ENCODE measurements at regions not wholly inside any gene's neighbourhood (a gene's known extent, or its start where the extent isn't known, plus 50 kb on each side); places are given as distances from the start of the nearest gene placed in this dataset.

DNA sequence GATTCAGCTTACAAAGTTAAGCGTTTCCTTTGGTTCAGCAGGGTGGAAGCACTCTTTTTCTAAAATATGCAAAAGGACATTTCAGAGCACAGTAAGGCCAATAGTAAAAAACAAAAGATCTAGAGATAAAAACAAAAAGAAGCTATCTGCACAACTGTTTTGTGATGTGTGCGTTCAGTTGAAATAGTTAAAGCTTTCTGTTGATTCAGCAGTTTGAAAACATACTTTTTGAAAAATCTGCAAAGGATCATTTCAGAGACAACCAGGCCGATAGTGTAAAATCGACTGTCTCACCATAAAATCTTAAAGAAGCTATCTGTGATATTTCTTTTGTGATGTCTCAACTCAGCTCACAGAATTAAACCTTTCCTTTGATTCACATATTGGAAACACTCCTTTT is 300.0 kb upstream of the ALG10B start (continued):
- TF ChIP-seq, protein P1, sequence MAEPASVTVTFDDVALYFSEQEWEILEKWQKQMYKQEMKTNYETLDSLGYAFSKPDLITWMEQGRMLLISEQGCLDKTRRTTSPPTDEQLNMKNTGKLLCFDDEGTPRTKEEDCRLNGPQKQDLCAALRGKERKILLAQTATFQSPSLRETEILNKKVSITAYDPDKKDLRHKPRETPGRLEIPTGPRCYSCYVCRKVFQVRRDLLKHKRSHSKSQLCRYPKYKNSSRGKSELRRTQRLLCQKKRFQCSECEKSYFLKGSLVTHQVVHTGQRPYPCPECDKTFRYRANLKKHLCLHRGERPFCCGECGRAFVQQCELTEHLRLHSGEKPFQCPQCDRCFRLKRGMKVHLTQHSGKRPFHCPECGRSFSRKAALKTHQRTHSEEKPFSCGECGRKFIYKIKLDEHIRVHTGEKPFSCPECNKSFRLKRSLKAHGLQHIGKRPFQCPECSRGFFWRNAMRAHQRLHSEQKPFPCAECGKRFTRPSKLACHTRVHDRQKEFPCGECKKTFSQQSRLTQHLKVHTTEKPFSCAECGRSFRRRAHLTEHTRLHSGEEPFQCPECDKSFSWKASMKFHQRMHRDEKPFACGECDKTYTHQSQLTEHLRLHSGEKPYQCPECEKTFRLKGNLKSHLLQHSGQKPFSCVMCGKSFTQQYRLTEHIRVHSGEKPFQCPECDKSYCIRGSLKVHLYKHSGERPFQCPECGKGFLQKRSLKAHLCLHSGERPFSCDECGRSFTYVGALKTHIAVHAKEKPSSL (CRISPR knock-in tag; conservative IDR thresholded peaks at IDR 0.05) = no peak

DNA sequence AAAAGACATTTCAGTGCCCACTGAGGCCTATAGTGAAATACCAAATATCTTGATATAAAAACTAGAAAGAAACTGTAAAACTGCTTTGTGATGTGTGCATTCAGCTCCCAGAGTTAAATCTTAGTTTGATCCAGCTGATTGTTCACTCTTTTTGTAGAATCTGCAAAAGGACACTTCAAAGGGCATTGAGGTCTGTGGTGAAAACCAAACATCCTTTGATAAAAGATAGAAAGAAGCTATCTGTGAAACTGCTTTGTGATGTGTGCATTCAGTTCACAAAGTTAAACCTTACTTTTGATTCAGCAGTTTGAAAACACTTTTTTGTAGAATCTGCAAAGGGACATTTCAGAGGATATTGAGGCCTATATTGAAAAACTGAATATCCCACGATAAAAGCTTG is 290.7 kb upstream of the ALG10B start:
- ChIA-PET CTCF (no interaction called here), POLR2A (no interaction called here)
- Mint-ChIP-seq H3K9me3 (peaks cover 83% of the 10 kb centered on the region), H3K4me1 (no peaks in the 10 kb centered on the region), H3K4me3 (no peak overlapping the region), H3K27ac (no peak overlapping the region), H3K27me3 (ENCODE audit: low read depth) (no peaks in the 10 kb centered on the region), H3K36me3 (peaks cover 66% of the 10 kb centered on the region)
- ATAC-seq (no peak), DNase-seq (ENCODE audit: low spot score) (no peak)
- TF ChIP-seq ZNF423 (CRISPR knock-in tag; IDR thresholded peaks at IDR 0.05) (no peak), ZNF396 (CRISPR knock-in tag; IDR thresholded peaks at IDR 0.05; ENCODE audit: borderline replicate concordance) (no peak), JAZF1 (CRISPR knock-in tag; IDR thresholded peaks at IDR 0.05) (no peak), ZNF219 (CRISPR knock-in tag; IDR thresholded peaks at IDR 0.05; ENCODE audit: borderline replicate concordance) (no peak), ESRRA (CRISPR knock-in tag; IDR thresholded peaks at IDR 0.05; ENCODE audit: borderline replicate concordance) (no peak), ZNF121 (CRISPR knock-in tag; IDR thresholded peaks at IDR 0.05) (no peak), FOXP1 (CRISPR knock-in tag; IDR thresholded peaks at IDR 0.05; ENCODE audit: borderline replicate concordance) (no peak), PRRX2 (CRISPR knock-in tag; IDR thresholded peaks at IDR 0.05) (no peak)
- TF ChIP-seq, protein P2, sequence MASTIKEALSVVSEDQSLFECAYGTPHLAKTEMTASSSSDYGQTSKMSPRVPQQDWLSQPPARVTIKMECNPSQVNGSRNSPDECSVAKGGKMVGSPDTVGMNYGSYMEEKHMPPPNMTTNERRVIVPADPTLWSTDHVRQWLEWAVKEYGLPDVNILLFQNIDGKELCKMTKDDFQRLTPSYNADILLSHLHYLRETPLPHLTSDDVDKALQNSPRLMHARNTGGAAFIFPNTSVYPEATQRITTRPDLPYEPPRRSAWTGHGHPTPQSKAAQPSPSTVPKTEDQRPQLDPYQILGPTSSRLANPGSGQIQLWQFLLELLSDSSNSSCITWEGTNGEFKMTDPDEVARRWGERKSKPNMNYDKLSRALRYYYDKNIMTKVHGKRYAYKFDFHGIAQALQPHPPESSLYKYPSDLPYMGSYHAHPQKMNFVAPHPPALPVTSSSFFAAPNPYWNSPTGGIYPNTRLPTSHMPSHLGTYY (CRISPR knock-in tag; IDR thresholded peaks at IDR 0.05) = no peak
- TF ChIP-seq, protein P1 (CRISPR knock-in tag; conservative IDR thresholded peaks at IDR 0.05) = no peak
- TF ChIP-seq, protein P3, sequence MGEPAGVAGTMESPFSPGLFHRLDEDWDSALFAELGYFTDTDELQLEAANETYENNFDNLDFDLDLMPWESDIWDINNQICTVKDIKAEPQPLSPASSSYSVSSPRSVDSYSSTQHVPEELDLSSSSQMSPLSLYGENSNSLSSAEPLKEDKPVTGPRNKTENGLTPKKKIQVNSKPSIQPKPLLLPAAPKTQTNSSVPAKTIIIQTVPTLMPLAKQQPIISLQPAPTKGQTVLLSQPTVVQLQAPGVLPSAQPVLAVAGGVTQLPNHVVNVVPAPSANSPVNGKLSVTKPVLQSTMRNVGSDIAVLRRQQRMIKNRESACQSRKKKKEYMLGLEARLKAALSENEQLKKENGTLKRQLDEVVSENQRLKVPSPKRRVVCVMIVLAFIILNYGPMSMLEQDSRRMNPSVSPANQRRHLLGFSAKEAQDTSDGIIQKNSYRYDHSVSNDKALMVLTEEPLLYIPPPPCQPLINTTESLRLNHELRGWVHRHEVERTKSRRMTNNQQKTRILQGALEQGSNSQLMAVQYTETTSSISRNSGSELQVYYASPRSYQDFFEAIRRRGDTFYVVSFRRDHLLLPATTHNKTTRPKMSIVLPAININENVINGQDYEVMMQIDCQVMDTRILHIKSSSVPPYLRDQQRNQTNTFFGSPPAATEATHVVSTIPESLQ (CRISPR knock-in tag; IDR thresholded peaks at IDR 0.05) = no peak
- TF ChIP-seq, protein P4, sequence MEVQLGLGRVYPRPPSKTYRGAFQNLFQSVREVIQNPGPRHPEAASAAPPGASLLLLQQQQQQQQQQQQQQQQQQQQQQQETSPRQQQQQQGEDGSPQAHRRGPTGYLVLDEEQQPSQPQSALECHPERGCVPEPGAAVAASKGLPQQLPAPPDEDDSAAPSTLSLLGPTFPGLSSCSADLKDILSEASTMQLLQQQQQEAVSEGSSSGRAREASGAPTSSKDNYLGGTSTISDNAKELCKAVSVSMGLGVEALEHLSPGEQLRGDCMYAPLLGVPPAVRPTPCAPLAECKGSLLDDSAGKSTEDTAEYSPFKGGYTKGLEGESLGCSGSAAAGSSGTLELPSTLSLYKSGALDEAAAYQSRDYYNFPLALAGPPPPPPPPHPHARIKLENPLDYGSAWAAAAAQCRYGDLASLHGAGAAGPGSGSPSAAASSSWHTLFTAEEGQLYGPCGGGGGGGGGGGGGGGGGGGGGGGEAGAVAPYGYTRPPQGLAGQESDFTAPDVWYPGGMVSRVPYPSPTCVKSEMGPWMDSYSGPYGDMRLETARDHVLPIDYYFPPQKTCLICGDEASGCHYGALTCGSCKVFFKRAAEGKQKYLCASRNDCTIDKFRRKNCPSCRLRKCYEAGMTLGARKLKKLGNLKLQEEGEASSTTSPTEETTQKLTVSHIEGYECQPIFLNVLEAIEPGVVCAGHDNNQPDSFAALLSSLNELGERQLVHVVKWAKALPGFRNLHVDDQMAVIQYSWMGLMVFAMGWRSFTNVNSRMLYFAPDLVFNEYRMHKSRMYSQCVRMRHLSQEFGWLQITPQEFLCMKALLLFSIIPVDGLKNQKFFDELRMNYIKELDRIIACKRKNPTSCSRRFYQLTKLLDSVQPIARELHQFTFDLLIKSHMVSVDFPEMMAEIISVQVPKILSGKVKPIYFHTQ (CRISPR knock-in tag; IDR thresholded peaks at IDR 0.05) = no peak
- TF ChIP-seq, protein P5, sequence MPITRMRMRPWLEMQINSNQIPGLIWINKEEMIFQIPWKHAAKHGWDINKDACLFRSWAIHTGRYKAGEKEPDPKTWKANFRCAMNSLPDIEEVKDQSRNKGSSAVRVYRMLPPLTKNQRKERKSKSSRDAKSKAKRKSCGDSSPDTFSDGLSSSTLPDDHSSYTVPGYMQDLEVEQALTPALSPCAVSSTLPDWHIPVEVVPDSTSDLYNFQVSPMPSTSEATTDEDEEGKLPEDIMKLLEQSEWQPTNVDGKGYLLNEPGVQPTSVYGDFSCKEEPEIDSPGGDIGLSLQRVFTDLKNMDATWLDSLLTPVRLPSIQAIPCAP (CRISPR knock-in tag; IDR thresholded peaks at IDR 0.05) = no peak
- TF ChIP-seq, protein P6, sequence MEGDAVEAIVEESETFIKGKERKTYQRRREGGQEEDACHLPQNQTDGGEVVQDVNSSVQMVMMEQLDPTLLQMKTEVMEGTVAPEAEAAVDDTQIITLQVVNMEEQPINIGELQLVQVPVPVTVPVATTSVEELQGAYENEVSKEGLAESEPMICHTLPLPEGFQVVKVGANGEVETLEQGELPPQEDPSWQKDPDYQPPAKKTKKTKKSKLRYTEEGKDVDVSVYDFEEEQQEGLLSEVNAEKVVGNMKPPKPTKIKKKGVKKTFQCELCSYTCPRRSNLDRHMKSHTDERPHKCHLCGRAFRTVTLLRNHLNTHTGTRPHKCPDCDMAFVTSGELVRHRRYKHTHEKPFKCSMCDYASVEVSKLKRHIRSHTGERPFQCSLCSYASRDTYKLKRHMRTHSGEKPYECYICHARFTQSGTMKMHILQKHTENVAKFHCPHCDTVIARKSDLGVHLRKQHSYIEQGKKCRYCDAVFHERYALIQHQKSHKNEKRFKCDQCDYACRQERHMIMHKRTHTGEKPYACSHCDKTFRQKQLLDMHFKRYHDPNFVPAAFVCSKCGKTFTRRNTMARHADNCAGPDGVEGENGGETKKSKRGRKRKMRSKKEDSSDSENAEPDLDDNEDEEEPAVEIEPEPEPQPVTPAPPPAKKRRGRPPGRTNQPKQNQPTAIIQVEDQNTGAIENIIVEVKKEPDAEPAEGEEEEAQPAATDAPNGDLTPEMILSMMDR (IDR thresholded peaks at IDR 0.05) = no peak

Data from WTC11 (cell line).